Activated CD8-positive, alpha-beta memory T cell treated with anti-CD3 and anti-CD28 coated beads for 48 hours (primary cell): ENCODE measurements at regions not wholly inside any gene's neighbourhood (a gene's known extent, or its start where the extent isn't known, plus 50 kb on each side); places are given as distances from the start of the nearest gene placed in this dataset.

Experiments
- DNase-seq, 3 experiments: peaks; one replicate each; pipeline ENCODE4 v3.0.0-alpha.2; 2020; ENCODE audit warnings: low read depth in 2 of 3, low spot score in 2 of 3

GRCh38 chr2:129253461-129253812 lies 726.0 kb upstream of the RAB6C start:
- no peak for DNase-seq

GRCh38 chr2:129254718-129255117 lies 724.7 kb upstream of the RAB6C start:
- no peak for DNase-seq

- DNase-seq, result no peak
Observed at GRCh38 chr2:129255610-129256313, 723.7 kb upstream of the RAB6C start.

- DNase-seq, result no peak
Observed at GRCh38 chr2:129256642-129257041, 722.8 kb upstream of the RAB6C start.

GRCh38 chr2:129262934-129263333 lies 716.5 kb upstream of the RAB6C start:
- no peak for DNase-seq

- no peak for DNase-seq
Observed at GRCh38 chr2:129263939-129264338, 715.5 kb upstream of the RAB6C start.

GRCh38 chr2:129267559-129267958 lies 711.9 kb upstream of the RAB6C start:
- no peak for DNase-seq

GRCh38 chr2:129273266-129274037 lies 706.0 kb upstream of the RAB6C start:
- DNase-seq, result no peak

- DNase-seq, result no peak
Observed at GRCh38 chr2:129274038-129274415, 705.4 kb upstream of the RAB6C start.

- DNase-seq, result no peak
Observed at GRCh38 chr2:129274918-129275317, 704.5 kb upstream of the RAB6C start.

- no peak for DNase-seq
Observed at GRCh38 chr2:129275706-129276105, 703.8 kb upstream of the RAB6C start.

- no peak for DNase-seq
Observed at GRCh38 chr2:129276978-129277584, 702.4 kb upstream of the RAB6C start.

- DNase-seq, result no peak
Observed at GRCh38 chr2:129277585-129277981, 701.9 kb upstream of the RAB6C start.

- no peak for DNase-seq
Observed at GRCh38 chr2:129281791-129282530, 697.5 kb upstream of the RAB6C start.

GRCh38 chr2:129285012-129285411 lies 694.5 kb upstream of the RAB6C start:
- DNase-seq, result no peak

- DNase-seq, result no peak
Observed at GRCh38 chr2:129293326-129293725, 686.1 kb upstream of the RAB6C start.

GRCh38 chr2:129296396-129296795 lies 683.1 kb upstream of the RAB6C start:
- no peak for DNase-seq

GRCh38 chr2:129296806-129297205 lies 682.7 kb upstream of the RAB6C start:
- no peak for DNase-seq

- DNase-seq, result no peak
Observed at GRCh38 chr2:129297430-129297829, 682.0 kb upstream of the RAB6C start.

GRCh38 chr2:129299338-129299737 lies 680.1 kb upstream of the RAB6C start:
- no peak for DNase-seq

GRCh38 chr2:129299756-129300155 lies 679.7 kb upstream of the RAB6C start:
- no peak for DNase-seq

GRCh38 chr2:129300456-129300855 lies 679.0 kb upstream of the RAB6C start:
- no peak for DNase-seq
